Right lobe of liver (tissue), 6 donors: ENCODE measurements at regions not wholly inside any gene's neighbourhood (a gene's known extent, or its start where the extent isn't known, plus 50 kb on each side); places are given as distances from the start of the nearest gene placed in this dataset.

Experiments used
- ATAC-seq, 4 donors: fragments of 200-7000 bp; cut with Tn5 transposase; one replicate each; pipeline ENCODE4 v1.9.1; 2020; ENCODE audit warnings: mild to moderate bottlenecking in 4 of 4, moderate library complexity in 4 of 4
- DNase-seq, 3 donors: peaks; one replicate each; pipeline ENCODE4 v3.0.0-alpha.2; 2020
- H3K27ac ChIP-seq, 3 donors: fragments of 200-600 bp; one replicate each; pipeline ENCODE4 v1.8.0; 2022
- H3K27me3 ChIP-seq, 2 donors: fragments of 200-600 bp; one replicate each; pipeline ENCODE4 v1.8.0; 2022
- H3K36me3 ChIP-seq, 4 donors: fragments of 200-600 bp; sonication (generic) in 1 of 4; one replicate each; pipeline versions ENCODE4 v1.5.1 to v1.8.0; 2017 to 2022; ENCODE audit warnings: control low read depth in 1 of 4
- H3K4me1 ChIP-seq, 4 donors: fragments of 200-600 bp; sonication (generic) in 1 of 4; one replicate each; pipeline versions ENCODE4 v1.5.1 to v1.8.0; 2017 to 2022; ENCODE audit warnings: control low read depth in 1 of 4
- H3K4me3 ChIP-seq, 3 donors: fragments of 200-600 bp; one replicate each; pipeline ENCODE4 v1.8.0; 2022
- H3K9me3 ChIP-seq, 4 donors: fragments of 200-600 bp; sonication (generic) in 1 of 4; one replicate each; pipeline versions ENCODE4 v1.5.1 to v1.8.0; 2017 to 2022; ENCODE audit warnings: control low read depth in 1 of 4
- CTCF ChIP-seq, 4 donors: fragments of 200-600 bp in 3 of 4; fragments of 450-650 bp in 1 of 4; IDR thresholded peaks; one replicate each; pipeline versions ENCODE4 v1.5.1 to v1.8.0; 2016 to 2022; ENCODE audit warnings: antibody characterized with exemption in 4 of 4, mild to moderate bottlenecking in 2 of 4
- POLR2A ChIP-seq: fragments of 450-650 bp; IDR thresholded peaks from one replicate; pipeline ENCODE4 v1.6.1; 2017; ENCODE audit warnings: antibody characterized with exemption, mild to moderate bottlenecking
- WGBS: methylation state at CpG from one replicate; pipeline ENCODE4 v1.1.6; 2018; ENCODE audit warnings: low coverage, low lambda C conversion rate; ENCODE audit not compliant: insufficient coverage; ENCODE audit errors: missing lambda C conversion rate; 5-methylcytosine and 5-hydroxymethylcytosine counted together
- intact Hi-C, 2 donors: fragments of 100-400 bp; cut with DNase I; formaldehyde crosslinking; loops; one replicate each; pipeline versions ENCODE4 v1.11.2 to v1.14.1; 2022
- donor health status: DM: no; HTN: yes; CAD: no.
- donor health status: DM: no; HTN: no; CAD: no.
- donor health status: DM: no; HTN: no; CAD: no.
- donor health status: DM: no; HTN: yes; CAD: no.
- donor health status: DM: no; HTN: yes; CAD: no.

DNA sequence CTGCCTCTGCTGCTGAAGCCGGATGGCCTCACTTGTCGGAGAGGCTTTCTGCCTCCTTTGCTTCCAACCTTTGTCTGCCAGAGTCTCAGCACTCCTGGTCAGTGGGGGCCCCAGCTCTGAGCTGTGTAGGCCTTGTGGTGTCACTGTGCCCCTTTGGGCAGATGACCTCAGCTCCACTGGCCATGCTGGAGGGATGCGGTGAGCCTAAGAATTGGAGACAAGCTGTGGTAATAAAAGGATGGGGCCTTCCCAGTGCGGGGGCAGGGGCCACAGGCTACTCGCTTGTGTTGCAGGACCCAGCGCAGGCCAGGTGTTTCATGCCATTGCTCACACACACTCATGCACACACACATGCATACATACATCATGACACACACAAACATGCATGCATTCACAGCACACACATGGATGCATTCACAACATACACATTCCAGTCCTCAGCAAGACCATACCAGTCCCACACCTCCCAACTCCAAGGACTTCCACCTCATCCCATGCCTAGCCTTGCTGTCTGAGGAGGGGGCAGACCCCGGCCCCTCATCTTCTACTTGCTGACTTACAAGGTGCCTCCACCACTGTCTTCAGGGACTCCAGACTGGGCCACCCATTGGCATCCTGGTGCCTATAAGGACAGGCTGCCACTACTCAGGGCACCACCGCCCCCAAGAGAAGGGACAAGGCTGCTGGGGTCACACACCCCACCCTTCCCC is 237.7 kb downstream of the SYK start:
- no peak for DNase-seq

GRCh38 chr9:91039835-91040140 is 238.2 kb downstream of the SYK start:
- DNase-seq (no peak), ATAC-seq (no peak)
- Histone ChIP-seq H3K4me1 (peaks cover 0 to 22% (median 9%) of the 10 kb centered on the region in 4 donors), H3K9me3 (no peaks in the 10 kb centered on the region), H3K27me3 (no peaks in the 10 kb centered on the region), H3K36me3 (no peaks in the 10 kb centered on the region), H3K4me3 (no peak overlapping the region), H3K27ac (no peak overlapping the region)
- 100% methylated on average over 1 of the region's 8 CpGs for WGBS
- TF ChIP-seq POLR2A (no peak), CTCF (IDR thresholded peaks at IDR 0.05) (no peak)
- intact Hi-C loops: loop anchor here in 1 of 2 donors (5.0 kb wide), 1 partner anchor 388 kb away; no protein-coding TSS in a partner anchor

More for the DNA sequence above, 237.7 kb downstream of the SYK start:
- Histone ChIP-seq H3K27me3 (no peaks in the 10 kb centered on the region), H3K9me3 (no peaks in the 10 kb centered on the region), H3K4me3 (no peak overlapping the region), H3K4me1 (peaks cover 0 to 22% (median 9%) of the 10 kb centered on the region in 4 donors), H3K27ac (peak overlapping the region in 1 of 3 donors; percentile 87), H3K36me3 (no peaks in the 10 kb centered on the region)
- WGBS: 40% methylated on average over 1 of the region's 8 CpGs
- TF ChIP-seq CTCF (IDR thresholded peaks at IDR 0.05): no peak
- no peak for TF ChIP-seq POLR2A
- ATAC-seq: no peak
- intact Hi-C loops: loop anchor here in 1 of 2 donors (5.0 kb wide), 1 partner anchor 388 kb away; no protein-coding TSS in a partner anchor

- Histone ChIP-seq H3K27ac (no peak overlapping the region), H3K27me3 (no peaks in the 10 kb centered on the region), H3K4me3 (no peak overlapping the region), H3K4me1 (peaks cover 0 to 22% (median 9%) of the 10 kb centered on the region in 4 donors), H3K9me3 (no peaks in the 10 kb centered on the region), H3K36me3 (no peaks in the 10 kb centered on the region)
- TF ChIP-seq POLR2A: no peak
- TF ChIP-seq CTCF (IDR thresholded peaks at IDR 0.05): no peak
- DNase-seq (no peak), ATAC-seq (no peak)
- WGBS: 97% methylated on average over 10 of the region's 14 CpGs
- intact Hi-C loops: no loop called here
These were observed 239.0 kb downstream of the SYK start for GRCh38 chr9:91040371-91041215.

DNA sequence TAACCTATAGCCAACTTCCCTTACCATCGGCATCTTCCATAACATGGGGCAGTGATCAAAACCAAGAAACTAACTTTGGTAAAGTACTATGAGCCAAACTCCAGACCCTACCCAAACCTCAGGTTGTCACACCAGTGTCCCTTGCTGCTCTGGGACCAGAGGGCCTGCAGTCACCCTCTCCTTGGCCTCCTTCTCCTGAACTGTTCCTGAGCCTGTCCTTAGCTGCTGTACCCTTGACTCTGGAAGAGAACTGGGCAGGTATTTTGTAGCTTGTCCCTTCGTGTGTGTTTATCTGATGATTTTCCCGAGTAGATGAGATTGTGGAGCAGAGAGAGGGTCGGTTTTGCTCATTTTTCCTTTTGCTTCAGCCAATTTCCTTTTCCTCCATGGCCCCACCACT is 240.4 kb downstream of the SYK start:
- intact Hi-C loops: no loop called here
- WGBS: 75% methylated on average over 4 of the region's 4 CpGs
- Histone ChIP-seq H3K27ac (no peak overlapping the region), H3K27me3 (no peaks in the 10 kb centered on the region), H3K4me3 (no peak overlapping the region), H3K36me3 (no peaks in the 10 kb centered on the region), H3K4me1 (peaks cover 0 to 18% (median 7%) of the 10 kb centered on the region in 4 donors), H3K9me3 (no peaks in the 10 kb centered on the region)
- TF ChIP-seq CTCF (IDR thresholded peaks at IDR 0.05): no peak
- DNase-seq: no peak
- ATAC-seq: no peak
